HFF-Myc (cell line): ENCODE measurements at regions not wholly inside any gene's neighbourhood (a gene's known extent, or its start where the extent isn't known, plus 50 kb on each side); places are given as distances from the start of the nearest gene placed in this dataset.

Experiments used
- DNase-seq: peaks from one replicate; pipeline ENCODE4 v3.0.0-alpha.2; 2011; ENCODE audit warnings: low read depth; ENCODE audit errors: extremely low read depth
- H3K4me3 ChIP-seq: replicated peaks from 2 replicates; pipeline ENCODE4 v1.5.1; 2011; ENCODE audit warnings: low read depth, mild to moderate bottlenecking, control low read depth, low read length
- CTCF ChIP-seq: IDR thresholded peaks from 2 replicates; pipeline ENCODE4 v1.5.1; 2012; ENCODE audit warnings: mild to moderate bottlenecking, low read depth, low read length, control low read depth; ENCODE audit errors: missing control alignments

- no peak for DNase-seq
- H3K4me3 ChIP-seq, result no peak overlapping the region
- TF ChIP-seq CTCF, result no peak
Measured at GRCh38 chr7:41842956-41843355, 140.1 kb upstream of the INHBA start.

GRCh38 chr7:41837916-41838315, 135.0 kb upstream of the INHBA start:
- DNase-seq, result no peak
- TF ChIP-seq CTCF, result no peak
- H3K4me3 ChIP-seq, result no peak overlapping the region

GRCh38 chr7:41835976-41836530, 133.2 kb upstream of the INHBA start:
- no peak for TF ChIP-seq CTCF
- no peak overlapping the region for H3K4me3 ChIP-seq
- DNase-seq, result no peak

- H3K4me3 ChIP-seq, result no peak overlapping the region
- TF ChIP-seq CTCF, result no peak
- DNase-seq, result no peak
Measured at GRCh38 chr7:41834805-41835694, 132.2 kb upstream of the INHBA start.

GRCh38 chr7:41832941-41833340, 130.1 kb upstream of the INHBA start:
- H3K4me3 ChIP-seq, result no peak overlapping the region
- no peak for DNase-seq
- TF ChIP-seq CTCF, result no peak

GRCh38 chr7:41830271-41830670, 127.4 kb upstream of the INHBA start:
- no peak for DNase-seq
- H3K4me3 ChIP-seq, result no peak overlapping the region
- no peak for TF ChIP-seq CTCF
